IPS DF 19.7 (cell line): ENCODE measurements at regions not wholly inside any gene's neighbourhood (a gene's known extent, or its start where the extent isn't known, plus 50 kb on each side); places are given as distances from the start of the nearest gene placed in this dataset.
"Not testable (repeated sequence)": the region's sequence is repeated elsewhere in the genome, so short reads cannot be mapped to it uniquely, and the experiment has no call there.

Source experiments
- DNase-seq: peaks from one replicate; pipeline ENCODE4 v3.0.0-alpha.2; 2013; ENCODE audit warnings: low read depth, low spot score

GRCh38 chr2:129008055-129008880 is 689.6 kb upstream of the HS6ST1 start:
- DNase-seq = no peak

- DNase-seq = no peak
These were observed 690.4 kb upstream of the HS6ST1 start for GRCh38 chr2:129008881-129009554.

DNA sequence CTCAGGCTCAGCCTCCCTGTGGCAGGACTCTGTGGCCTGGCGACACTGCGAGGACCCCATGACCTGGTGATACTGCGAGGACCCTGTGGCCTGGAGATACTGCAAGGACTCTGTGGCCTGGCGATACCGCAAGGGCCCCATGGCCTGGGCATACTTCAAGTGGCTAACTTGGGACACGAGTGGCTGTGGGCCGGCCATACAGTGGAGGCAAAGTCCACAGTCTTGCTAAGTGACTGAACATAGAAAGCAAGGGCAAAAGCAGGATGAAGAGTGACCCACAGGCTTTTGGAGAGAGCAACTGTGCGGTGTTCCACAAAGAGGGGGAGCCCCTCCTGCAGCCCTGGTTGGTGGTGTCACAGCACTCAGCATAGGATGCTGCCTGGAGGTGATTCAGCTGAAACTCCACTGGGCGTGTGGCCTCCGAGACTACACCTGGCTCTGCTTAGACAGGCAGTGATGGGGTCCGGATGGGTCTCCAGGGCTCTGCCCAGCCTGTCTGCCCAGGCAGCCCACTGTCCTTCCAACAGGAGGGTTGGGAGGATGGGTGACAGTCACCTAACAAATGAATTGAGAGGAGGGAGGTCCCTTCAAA is 691.0 kb upstream of the HS6ST1 start:
- no peak for DNase-seq

- DNase-seq = no peak
These were observed 691.6 kb upstream of the HS6ST1 start for GRCh38 chr2:129010262-129010661.

DNA sequence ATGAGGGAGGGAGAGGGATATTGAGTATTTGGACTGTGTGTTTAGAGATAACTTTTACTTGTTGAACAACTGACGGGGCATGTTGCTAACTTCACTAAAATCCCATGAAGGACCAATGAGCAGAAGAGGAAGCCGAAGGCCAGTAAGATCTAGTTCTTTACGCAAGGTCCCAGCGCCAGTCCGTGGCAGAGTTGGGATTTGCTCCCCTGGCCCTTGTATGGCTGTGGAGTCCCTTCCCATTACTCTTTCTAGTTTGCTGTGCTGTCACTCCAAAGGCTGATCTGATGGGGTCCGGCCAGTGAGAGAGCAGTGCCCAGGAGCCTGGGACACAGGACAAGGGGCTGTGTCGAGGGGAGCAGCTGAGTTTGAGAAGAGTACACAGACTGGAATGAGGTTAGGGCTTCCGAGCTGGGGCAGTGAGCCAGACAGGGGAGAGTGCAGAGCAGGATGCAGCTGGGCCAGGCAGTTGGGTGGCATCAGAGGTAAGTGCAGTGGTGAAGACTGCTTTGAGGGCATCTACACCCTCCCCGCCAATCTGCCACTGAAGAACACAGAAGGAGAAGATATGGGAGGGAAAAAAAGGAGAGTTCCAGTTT is 692.9 kb upstream of the HS6ST1 start:
- DNase-seq = no peak

- no peak for DNase-seq
These were observed 695.8 kb upstream of the HS6ST1 start for GRCh38 chr2:129014432-129014831.

DNA sequence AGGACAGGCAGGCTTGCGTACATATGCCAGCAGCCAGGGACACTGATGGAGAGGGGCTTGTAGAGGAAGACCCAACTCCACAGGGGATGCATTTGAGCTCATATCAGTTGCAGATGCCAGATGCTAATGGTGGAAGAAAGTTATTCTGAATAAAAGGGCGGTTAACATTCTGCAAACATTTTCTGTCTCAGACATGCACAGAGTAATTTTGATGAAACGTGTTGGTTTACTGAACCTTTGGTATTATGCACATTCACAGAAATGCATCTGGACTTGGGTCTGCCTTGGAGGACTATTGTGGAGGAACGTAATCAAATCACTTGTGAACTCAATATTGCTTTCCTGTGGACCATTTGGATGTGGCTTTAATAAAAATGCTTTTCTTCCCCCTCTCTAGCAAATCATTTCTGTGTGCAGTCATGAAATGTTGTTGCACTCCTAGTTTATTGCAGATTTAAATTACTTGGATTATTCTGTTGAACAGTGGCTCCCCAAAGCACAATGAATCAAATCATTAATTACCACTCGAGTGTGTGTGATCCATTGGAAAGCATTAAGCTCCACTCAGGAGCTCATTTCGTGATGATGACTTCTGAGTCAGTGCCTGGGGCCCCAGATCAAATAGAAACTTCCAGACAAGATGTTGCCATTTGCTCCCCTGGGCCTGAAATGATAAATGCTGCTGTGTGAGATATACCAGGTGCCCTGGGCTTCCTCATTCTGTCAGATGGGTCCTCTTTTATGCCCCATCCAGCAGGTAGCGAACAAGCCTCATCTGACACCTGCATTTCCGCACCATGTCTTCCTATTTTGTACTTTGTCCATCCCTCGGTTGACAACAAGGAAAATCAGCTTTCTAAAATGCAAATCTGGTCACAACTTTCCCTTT is 697.0 kb upstream of the HS6ST1 start:
- DNase-seq = no peak

DNA sequence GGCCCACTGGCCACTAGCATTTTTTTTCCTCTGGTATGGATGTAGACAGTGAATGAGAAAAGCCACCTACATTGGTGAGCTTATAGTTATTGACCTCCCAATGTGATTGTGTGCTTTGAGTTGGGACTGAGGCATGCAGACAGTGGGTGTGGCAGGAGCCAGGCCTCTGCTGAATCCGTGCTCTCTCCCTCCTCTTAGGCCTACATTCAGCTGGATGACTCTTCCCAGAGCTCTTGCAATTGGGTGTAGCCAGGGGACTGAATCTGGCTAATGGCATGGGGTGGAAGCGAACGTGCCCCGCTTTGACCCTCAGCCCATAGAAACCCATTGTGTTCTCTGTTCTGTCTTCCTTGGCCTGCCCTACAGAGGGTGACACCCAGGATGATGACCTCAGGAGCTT is 698.3 kb upstream of the HS6ST1 start:
- no peak for DNase-seq

GRCh38 chr2:129024796-129025195 is 706.1 kb upstream of the HS6ST1 start:
- DNase-seq = no peak

GRCh38 chr2:129035992-129036391 is 717.3 kb upstream of the HS6ST1 start:
- DNase-seq = no peak

DNA sequence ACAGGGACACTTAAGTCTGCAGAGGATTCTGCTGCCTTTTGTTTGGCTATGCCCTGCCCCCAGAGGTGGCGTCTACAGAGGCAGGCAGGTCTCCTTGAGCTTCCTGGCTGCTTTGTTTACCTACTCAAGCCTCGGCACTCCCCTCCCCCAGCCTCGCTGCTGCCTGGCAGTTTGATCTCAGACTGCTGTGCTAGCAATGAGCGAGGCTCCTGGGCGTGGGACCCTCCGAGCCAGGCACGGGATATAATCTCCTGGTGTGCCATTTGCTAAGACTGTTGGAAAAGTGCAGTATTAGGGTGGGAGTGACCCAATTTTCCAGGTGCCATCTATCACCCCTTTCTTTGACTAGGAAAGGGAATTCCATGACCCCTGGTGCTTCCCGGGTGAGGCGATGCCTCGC is 725.0 kb upstream of the HS6ST1 start:
- DNase-seq = not testable (repeated sequence)

DNA sequence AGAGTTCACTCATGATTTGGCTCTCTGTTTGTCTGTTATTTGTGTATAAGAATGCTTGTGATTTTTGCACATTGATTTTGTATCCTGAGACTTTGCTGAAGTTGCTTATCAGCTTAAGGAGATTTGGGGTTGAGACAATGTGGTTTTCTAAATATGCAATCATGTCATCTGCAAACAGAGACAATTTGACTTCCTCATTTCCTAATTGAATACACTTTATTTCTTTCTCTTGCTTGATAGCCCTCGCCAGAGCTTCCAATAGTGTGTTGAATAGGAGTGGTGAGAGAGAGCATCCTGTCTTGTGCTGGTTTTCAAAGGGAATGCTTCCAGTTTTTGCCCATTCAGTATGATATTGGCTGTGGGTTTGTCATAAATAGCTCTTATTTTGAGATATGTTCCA is 727.8 kb upstream of the HS6ST1 start:
- not testable (repeated sequence) for DNase-seq

DNA sequence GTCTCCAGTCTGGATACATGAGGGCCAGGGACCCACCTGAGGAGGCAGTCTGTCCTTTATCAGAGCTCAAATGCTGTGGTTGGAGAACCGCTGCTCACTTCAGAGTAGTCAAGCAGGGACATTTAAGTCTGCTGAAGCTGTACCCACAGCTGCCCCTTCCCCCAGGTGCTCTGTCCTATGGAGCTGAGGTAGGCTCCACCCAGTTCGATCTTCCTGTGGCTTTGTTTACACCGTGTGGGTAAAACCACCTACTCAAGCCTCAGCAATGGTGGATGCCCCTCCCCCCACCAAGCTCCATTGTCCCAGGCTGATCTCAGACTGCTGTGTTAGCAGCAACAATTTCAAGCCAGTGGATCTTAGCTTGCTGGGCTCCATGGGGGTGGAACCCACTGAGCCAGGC is 731.4 kb upstream of the HS6ST1 start:
- no peak for DNase-seq

DNA sequence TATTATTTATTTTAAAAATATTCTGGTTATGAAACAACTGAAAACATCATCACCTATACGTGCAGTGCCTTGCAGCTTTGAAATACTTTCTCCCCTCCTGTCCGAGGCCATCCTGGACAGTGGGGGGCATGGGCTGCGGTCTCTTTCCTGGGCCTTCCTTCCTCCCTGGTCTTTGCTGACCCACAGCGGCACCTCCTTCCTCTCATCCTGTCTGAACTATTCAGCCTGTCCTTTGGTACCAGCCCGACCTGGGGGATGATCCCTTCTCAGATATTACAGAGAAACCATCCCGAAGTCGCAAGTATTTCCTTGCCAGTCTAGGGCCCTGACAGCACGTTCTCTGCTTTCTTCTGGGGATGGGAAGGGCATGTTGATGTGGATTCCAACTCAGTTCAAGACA is 736.6 kb upstream of the HS6ST1 start:
- DNase-seq = no peak

DNA sequence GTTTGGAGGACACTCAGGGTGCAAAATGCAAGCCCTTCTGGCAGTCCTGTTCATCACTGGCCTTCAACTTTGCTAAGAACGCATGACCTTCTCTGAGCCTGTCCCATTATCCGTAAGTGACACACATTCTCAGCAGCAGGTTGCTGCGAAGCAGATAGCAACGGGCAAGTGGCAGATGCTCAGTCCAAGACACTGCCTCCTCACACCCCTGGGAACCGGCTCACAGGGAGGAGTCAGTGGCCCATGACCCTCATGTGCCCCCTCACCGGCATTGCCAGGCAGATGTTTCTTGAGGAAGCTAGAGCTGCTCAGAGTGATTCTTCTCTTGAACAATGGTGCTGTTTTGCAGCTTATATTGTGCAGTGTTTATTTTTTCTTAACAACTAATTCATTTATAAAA is 737.2 kb upstream of the HS6ST1 start:
- no peak for DNase-seq

- no peak for DNase-seq
These were observed 737.8 kb upstream of the HS6ST1 start for GRCh38 chr2:129056309-129056958.

DNA sequence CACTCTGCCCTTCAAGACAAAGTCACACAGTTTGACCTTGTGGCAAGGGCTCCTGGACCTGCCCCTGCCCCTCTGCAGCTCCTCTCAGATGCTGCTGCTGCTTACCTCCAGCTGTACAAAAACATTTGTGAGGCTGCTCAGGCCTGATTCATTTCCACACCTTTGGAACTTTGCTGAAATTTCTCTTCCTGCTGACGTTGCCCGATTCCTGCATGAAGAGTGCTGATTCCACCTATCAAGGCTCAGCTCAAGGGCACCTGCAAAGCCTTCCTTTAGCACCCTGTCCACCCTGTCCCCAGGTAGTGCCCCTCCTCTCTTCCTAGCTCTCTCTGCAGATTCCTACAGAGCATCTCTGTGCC is 738.3 kb upstream of the HS6ST1 start:
- DNase-seq = no peak

- DNase-seq = no peak
These were observed 740.3 kb upstream of the HS6ST1 start for GRCh38 chr2:129058981-129059380.

DNA sequence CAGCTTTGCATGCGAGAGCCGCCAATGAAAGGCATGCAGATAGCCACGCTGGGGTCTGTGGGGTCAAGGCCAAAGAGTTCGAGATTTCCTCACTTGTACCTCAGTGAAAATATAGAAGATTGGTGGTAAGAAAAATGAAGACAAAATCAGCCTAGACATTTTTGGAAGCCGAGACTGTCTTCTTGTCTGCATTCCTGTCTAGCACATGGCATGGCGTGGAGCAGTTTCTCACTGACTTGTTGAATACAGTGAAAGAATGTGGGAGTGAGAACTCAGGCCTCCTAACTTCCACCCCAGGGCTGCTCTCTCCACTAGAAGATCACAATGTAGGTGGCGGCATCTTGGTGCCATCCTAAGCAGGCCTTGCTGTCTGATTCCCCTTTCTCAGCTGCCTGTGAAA is 740.8 kb upstream of the HS6ST1 start:
- DNase-seq = no peak

- no peak for DNase-seq
These were observed 742.6 kb upstream of the HS6ST1 start for GRCh38 chr2:129061069-129061768.

DNA sequence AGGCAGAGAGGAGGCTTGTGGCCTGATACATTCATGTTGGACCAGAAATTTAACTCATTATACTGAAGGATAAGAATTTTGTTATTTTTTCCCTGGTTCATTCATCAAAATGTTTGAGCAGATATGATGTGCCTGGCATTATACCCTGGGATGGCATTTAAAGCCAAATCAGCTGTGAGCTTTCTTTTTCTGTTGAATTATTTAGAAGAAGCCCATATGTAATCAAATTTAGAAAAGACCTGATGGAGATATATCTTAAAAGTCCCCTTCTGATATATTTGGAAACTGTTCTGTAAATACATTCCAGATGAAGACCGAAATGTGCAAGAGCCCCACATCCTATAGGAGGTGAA is 743.1 kb upstream of the HS6ST1 start:
- DNase-seq = no peak
